K562 (cell line): ENCODE measurements at regions not wholly inside any gene's neighbourhood (a gene's known extent, or its start where the extent isn't known, plus 50 kb on each side); places are given as distances from the start of the nearest gene placed in this dataset.
A peak's percentile ranks its signal among the peaks of the same experiment; 100 is the strongest.

Source experiments
- CBX8 ChIP-seq: fragments of 200-600 bp; sonication (generic); IDR thresholded peaks from 2 replicates; pipeline ENCODE4 v1.6.1; 2012; ENCODE audit warnings: borderline replicate concordance, mixed run types, low read depth, mild to moderate bottlenecking, moderate library complexity, mixed read lengths, low read length, control low read depth, inconsistent platforms; ENCODE audit not compliant: poor library complexity, severe bottlenecking; ENCODE audit errors: extremely low read depth
- EP300 ChIP-seq: IDR thresholded peaks from 2 replicates; pipeline ENCODE4 v1.6.1; 2012; ENCODE audit warnings: low read length, improper control_type of control experiment
- FOS ChIP-seq: IDR thresholded peaks from 3 replicates; pipeline ENCODE4 v1.6.1; 2011; ENCODE audit not compliant: insufficient read length; ENCODE audit errors: extremely low read depth
- FOXP1 ChIP-seq: sonication (generic); formaldehyde crosslinking; IDR thresholded peaks from 2 replicates; pipeline ENCODE4 v1.8.0; 2022; ENCODE audit warnings: mild to moderate bottlenecking, missing genetic modification reagents
- NKRF ChIP-seq: fragments of 450-650 bp; IDR thresholded peaks from 2 replicates; pipeline ENCODE4 v1.6.1; 2016; ENCODE audit warnings: borderline replicate concordance
- PKNOX1 ChIP-seq: fragments of 450-650 bp; IDR thresholded peaks from 2 replicates; pipeline ENCODE4 v1.6.1; 2016
- POLR2G ChIP-seq: fragments of 200-400 bp; formaldehyde crosslinking; IDR thresholded peaks from 2 replicates; pipeline ENCODE4 v1.6.1; 2017; ENCODE audit warnings: low read depth, mild to moderate bottlenecking, antibody characterized with exemption, low read length, moderate library complexity
- SMAD3 ChIP-seq: fragments of 450-650 bp; formaldehyde crosslinking; conservative IDR thresholded peaks from 2 replicates; pipeline ENCODE4 v1.4.0; 2020; ENCODE audit warnings: mild to moderate bottlenecking
- ZBTB40 ChIP-seq, 2 experiments: fragments of 450-650 bp in 1 of 2; sonication (generic) in 1 of 2; formaldehyde crosslinking in 1 of 2; IDR thresholded peaks; 2 replicates each; pipeline versions ENCODE4 v1.7.1 to v1.9.0; 2016 to 2022; ENCODE audit warnings: inconsistent platforms in 1 of 2, mild to moderate bottlenecking in 1 of 2, missing genetic modification reagents in 1 of 2
- ZKSCAN1 ChIP-seq: fragments of 150-350 bp; IDR thresholded peaks from 2 replicates; pipeline ENCODE4 v1.6.1; 2016; ENCODE audit warnings: low read depth, low read length
- TF ChIP-seq, protein P1 (sequence below): IDR thresholded peaks from 2 replicates; pipeline ENCODE4 v1.6.1; 2012; ENCODE audit warnings: low read depth, low read length, improper control_type of control experiment, borderline replicate concordance

DNA sequence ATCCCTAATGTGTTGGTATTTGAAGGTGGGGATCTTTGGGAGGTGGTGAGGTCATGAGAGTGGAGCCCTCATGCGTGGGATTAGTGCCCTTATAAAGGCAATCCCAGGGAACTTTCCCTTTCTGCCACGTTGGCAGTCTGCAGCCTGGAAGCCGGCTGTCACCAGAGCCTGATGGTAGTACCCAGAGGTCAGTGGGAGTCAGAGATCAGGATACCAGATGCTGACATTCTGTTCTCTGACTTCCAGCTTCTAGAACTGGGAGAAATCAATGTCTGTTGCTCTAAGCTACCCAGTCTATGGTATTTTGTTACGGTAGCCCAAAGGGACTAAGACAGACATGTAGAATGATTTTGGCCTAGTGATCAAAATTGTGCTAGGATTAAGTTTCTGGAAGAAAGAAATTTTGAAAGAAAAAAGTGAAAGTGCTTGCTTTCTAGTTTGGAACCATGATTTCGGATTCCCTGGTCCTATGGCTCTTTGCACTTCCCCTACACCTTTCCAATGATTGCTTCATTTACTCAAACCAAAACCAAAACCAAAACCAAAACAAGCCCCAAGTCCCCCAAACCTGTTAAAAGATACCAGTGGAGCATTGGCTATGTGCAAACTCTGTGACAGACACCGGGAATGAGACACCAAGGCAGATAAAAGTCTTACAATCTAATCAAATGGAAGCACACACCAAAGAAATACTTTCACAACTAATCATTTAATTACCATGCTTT lies 173.7 kb upstream of the ZNF217 start (continued):
- TF ChIP-seq ZBTB40 (IDR thresholded peaks at IDR 0.05) (no peak), ZBTB40 (CRISPR knock-in tag; IDR thresholded peaks at IDR 0.05) (no peak), SMAD3 (CRISPR knock-in tag) (no peak), NKRF (no peak), EP300 (peak; percentile 12; the same call in 1 of the 2 replicates), POLR2G (no peak), FOS (no peak), FOXP1 (no peak), ZKSCAN1 (no peak), CBX8 (no peak), PKNOX1 (0 out of 2 replicates have a peak, but pooled peaks have one; percentile 25)
- TF ChIP-seq, protein P1, sequence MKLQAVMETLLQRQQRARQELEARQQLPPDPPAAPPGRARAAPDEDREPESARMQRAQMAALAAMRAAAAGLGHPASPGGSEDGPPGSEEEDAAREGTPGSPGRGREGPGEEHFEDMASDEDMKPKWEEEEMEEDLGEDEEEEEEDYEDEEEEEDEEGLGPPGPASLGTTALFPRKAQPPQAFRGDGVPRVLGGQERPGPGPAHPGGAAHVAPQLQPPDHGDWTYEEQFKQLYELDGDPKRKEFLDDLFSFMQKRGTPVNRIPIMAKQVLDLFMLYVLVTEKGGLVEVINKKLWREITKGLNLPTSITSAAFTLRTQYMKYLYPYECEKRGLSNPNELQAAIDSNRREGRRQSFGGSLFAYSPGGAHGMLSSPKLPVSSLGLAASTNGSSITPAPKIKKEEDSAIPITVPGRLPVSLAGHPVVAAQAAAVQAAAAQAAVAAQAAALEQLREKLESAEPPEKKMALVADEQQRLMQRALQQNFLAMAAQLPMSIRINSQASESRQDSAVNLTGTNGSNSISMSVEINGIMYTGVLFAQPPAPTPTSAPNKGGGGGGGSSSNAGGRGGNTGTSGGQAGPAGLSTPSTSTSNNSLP: no peak
